BE2C (cell line): ENCODE measurements at regions not wholly inside any gene's neighbourhood (a gene's known extent, or its start where the extent isn't known, plus 50 kb on each side); places are given as distances from the start of the nearest gene placed in this dataset.

Source experiments
- DNase-seq: peaks from one replicate; pipeline ENCODE4 v3.0.0-alpha.2; 2020
- H3K27me3 ChIP-seq: fragments of 250-450 bp; sonication (Bioruptor Pico); 2 replicates; pipeline ENCODE4 v1.5.1; 2020; ENCODE audit warnings: mild to moderate bottlenecking
- H3K36me3 ChIP-seq: fragments of 250-450 bp; sonication (Bioruptor Pico); 2 replicates; pipeline ENCODE4 v1.5.1; 2020; ENCODE audit warnings: mild to moderate bottlenecking
- H3K4me1 ChIP-seq: fragments of 250-450 bp; sonication (Bioruptor Pico); 2 replicates; pipeline ENCODE4 v1.5.1; 2020
- H3K4me3 ChIP-seq: 2 replicates; pipeline ENCODE4 v1.5.1; 2011; ENCODE audit warnings: low read depth, low read length
- H3K9me3 ChIP-seq: fragments of 250-450 bp; sonication (Bioruptor Pico); 2 replicates; pipeline ENCODE4 v1.5.1; 2020
- CTCF ChIP-seq: IDR thresholded peaks from 2 replicates; pipeline ENCODE4 v1.5.1; 2012; ENCODE audit warnings: mild to moderate bottlenecking, low read depth, low read length

GRCh38 chr21:35679076-35679475 lies 381.2 kb downstream of the SETD4 start:
- no peak overlapping the region for H3K4me3 ChIP-seq
- no peak for DNase-seq
- TF ChIP-seq CTCF = no peak

GRCh38 chr21:35678393-35678792 lies 381.9 kb downstream of the SETD4 start:
- Histone ChIP-seq H3K4me1 (no peaks in the 10 kb centered on the region), H3K4me3 (no peak overlapping the region), H3K9me3 (no peaks in the 10 kb centered on the region), H3K27me3 (no peaks in the 10 kb centered on the region), H3K36me3 (no peaks in the 10 kb centered on the region)
- no peak for TF ChIP-seq CTCF
- no peak for DNase-seq

More at GRCh38 chr21:35679076-35679475, 381.2 kb downstream of the SETD4 start:
- Histone ChIP-seq H3K36me3 (no peaks in the 10 kb centered on the region), H3K4me1 (no peaks in the 10 kb centered on the region), H3K9me3 (no peaks in the 10 kb centered on the region), H3K27me3 (no peaks in the 10 kb centered on the region)

GRCh38 chr21:35677298-35677841 lies 383.0 kb downstream of the SETD4 start:
- no peaks in the 10 kb centered on the region for H3K36me3 ChIP-seq
- no peak for TF ChIP-seq CTCF
- no peaks in the 10 kb centered on the region for H3K27me3 ChIP-seq
- DNase-seq = no peak
- no peaks in the 10 kb centered on the region for H3K4me1 ChIP-seq
- no peak overlapping the region for H3K4me3 ChIP-seq
- H3K9me3 ChIP-seq = no peaks in the 10 kb centered on the region

- Histone ChIP-seq H3K9me3 (no peaks in the 10 kb centered on the region), H3K36me3 (no peaks in the 10 kb centered on the region), H3K27me3 (no peaks in the 10 kb centered on the region), H3K4me1 (no peaks in the 10 kb centered on the region), H3K4me3 (no peak overlapping the region)
- TF ChIP-seq CTCF = no peak
- DNase-seq = no peak
Observed at GRCh38 chr21:35674895-35675470, 385.3 kb downstream of the SETD4 start.

- TF ChIP-seq CTCF = no peak
- H3K36me3 ChIP-seq = no peaks in the 10 kb centered on the region
Observed at GRCh38 chr21:35674091-35674671, 386.1 kb downstream of the SETD4 start.

GRCh38 chr21:35672313-35672712 lies 388.0 kb downstream of the SETD4 start:
- H3K36me3 ChIP-seq = no peaks in the 10 kb centered on the region
- DNase-seq = no peak
- H3K9me3 ChIP-seq = no peaks in the 10 kb centered on the region
- H3K4me3 ChIP-seq = no peak overlapping the region
- no peaks in the 10 kb centered on the region for H3K4me1 ChIP-seq
- no peaks in the 10 kb centered on the region for H3K27me3 ChIP-seq
- no peak for TF ChIP-seq CTCF

More at GRCh38 chr21:35674091-35674671, 386.1 kb downstream of the SETD4 start:
- H3K4me1 ChIP-seq = no peaks in the 10 kb centered on the region
- no peaks in the 10 kb centered on the region for H3K27me3 ChIP-seq
- H3K4me3 ChIP-seq = no peak overlapping the region
- DNase-seq = no peak
- H3K9me3 ChIP-seq = no peaks in the 10 kb centered on the region
